Brain microvascular endothelial cell (primary cell): ENCODE measurements at regions not wholly inside any gene's neighbourhood (a gene's known extent, or its start where the extent isn't known, plus 50 kb on each side); places are given as distances from the start of the nearest gene placed in this dataset.
"Not testable (repeated sequence)": the region's sequence is repeated elsewhere in the genome, so short reads cannot be mapped to it uniquely, and the experiment has no call there.

Experiments used
- DNase-seq: peaks from one replicate; pipeline ENCODE4 v3.0.0-alpha.2; 2020
- H3K27ac ChIP-seq: fragments of 250-450 bp; sonication (Bioruptor Pico); 2 replicates; pipeline ENCODE4 v1.5.1; 2020; ENCODE audit warnings: mild to moderate bottlenecking, moderate library complexity
- H3K27me3 ChIP-seq: fragments of 250-450 bp; sonication (Bioruptor Pico); replicated peaks from 2 replicates; pipeline ENCODE4 v1.5.1; 2020; ENCODE audit warnings: mild to moderate bottlenecking
- H3K36me3 ChIP-seq: fragments of 250-450 bp; sonication (Bioruptor Pico); replicated peaks from 2 replicates; pipeline ENCODE4 v1.5.1; 2020; ENCODE audit warnings: mild to moderate bottlenecking
- H3K4me3 ChIP-seq: 2 replicates; pipeline ENCODE4 v1.5.1; 2011; ENCODE audit warnings: low read depth, mild to moderate bottlenecking, control low read depth, low read length, moderate library complexity
- CTCF ChIP-seq: IDR thresholded peaks from 2 replicates; pipeline ENCODE4 v1.5.1; 2011; ENCODE audit warnings: low read depth, mild to moderate bottlenecking, moderate library complexity, low read length, control low read depth, inconsistent platforms; ENCODE audit errors: missing control alignments
- in situ Hi-C: cut with HindIII; loops from 2 replicates; pipeline ENCODE4 v1.10.0; 2017; ENCODE audit warnings: low sequenced_read_pairs, low pct_ligation_motif_present

DNA sequence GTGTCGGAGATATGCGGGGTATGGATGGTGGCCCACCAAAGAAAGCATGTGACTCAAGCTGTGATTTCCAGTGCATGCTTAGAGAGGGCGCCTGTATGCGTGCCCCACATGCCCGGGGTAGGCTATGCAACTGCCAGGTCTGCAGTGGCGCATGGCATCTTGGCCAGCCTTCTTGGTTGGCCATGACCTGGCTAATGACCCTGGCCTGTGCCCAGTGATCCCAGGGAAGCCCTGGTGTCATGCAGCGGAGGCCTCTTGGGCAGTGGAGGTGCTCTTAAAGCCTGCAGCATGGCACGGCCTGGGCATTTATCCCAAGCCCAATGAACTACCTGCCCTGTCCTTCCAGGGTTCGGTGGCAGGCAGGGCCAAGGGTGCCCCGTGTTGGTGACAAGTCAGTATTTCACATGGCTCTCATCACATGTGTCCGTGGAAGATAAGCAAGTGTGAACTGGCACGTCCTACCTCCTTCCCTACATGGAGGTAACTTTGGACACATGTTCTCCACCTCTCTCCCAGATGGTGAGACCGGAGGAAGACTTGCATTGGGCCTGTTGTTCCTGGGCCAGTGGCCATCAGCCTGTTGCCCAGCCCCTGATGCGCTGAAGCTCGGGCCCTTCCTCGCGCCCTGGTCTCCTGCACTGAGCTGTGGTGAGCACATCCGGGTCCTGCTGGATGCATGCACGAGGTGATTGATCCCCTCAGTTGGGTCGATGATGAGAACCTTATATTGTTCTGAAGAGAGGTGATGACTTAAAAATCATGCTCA lies 192.0 kb downstream of the UBE3A start:
- no peaks in the 10 kb centered on the region for H3K27me3 ChIP-seq
- DNase-seq = no peak
- in situ Hi-C loops = no loop called here
- H3K36me3 ChIP-seq = no peaks in the 10 kb centered on the region
- TF ChIP-seq CTCF = no peak
- no peak overlapping the region for H3K4me3 ChIP-seq
- no peak overlapping the region for H3K27ac ChIP-seq

GRCh38 chr15:25247407-25248038 lies 191.3 kb downstream of the UBE3A start:
- no peak overlapping the region for H3K4me3 ChIP-seq
- in situ Hi-C loops = no loop called here
- DNase-seq = no peak

GRCh38 chr15:25248087-25248486 lies 190.7 kb downstream of the UBE3A start:
- H3K27ac ChIP-seq, H3K36me3 ChIP-seq, H3K27me3 ChIP-seq, DNase-seq, H3K4me3 ChIP-seq, in situ Hi-C loops: not testable (repeated sequence)

More at GRCh38 chr15:25247407-25248038, 191.3 kb downstream of the UBE3A start:
- Histone ChIP-seq H3K36me3 (no peaks in the 10 kb centered on the region), H3K27me3 (no peaks in the 10 kb centered on the region), H3K27ac (no peak overlapping the region)
- TF ChIP-seq CTCF = no peak

- H3K36me3 ChIP-seq = no peaks in the 10 kb centered on the region
- TF ChIP-seq CTCF = no peak
- DNase-seq = no peak
- H3K27ac ChIP-seq = no peak overlapping the region
- H3K4me3 ChIP-seq = no peak overlapping the region
- in situ Hi-C loops = no loop called here
- H3K27me3 ChIP-seq = no peaks in the 10 kb centered on the region
Observed at GRCh38 chr15:25248583-25249235, 190.1 kb downstream of the UBE3A start.

DNA sequence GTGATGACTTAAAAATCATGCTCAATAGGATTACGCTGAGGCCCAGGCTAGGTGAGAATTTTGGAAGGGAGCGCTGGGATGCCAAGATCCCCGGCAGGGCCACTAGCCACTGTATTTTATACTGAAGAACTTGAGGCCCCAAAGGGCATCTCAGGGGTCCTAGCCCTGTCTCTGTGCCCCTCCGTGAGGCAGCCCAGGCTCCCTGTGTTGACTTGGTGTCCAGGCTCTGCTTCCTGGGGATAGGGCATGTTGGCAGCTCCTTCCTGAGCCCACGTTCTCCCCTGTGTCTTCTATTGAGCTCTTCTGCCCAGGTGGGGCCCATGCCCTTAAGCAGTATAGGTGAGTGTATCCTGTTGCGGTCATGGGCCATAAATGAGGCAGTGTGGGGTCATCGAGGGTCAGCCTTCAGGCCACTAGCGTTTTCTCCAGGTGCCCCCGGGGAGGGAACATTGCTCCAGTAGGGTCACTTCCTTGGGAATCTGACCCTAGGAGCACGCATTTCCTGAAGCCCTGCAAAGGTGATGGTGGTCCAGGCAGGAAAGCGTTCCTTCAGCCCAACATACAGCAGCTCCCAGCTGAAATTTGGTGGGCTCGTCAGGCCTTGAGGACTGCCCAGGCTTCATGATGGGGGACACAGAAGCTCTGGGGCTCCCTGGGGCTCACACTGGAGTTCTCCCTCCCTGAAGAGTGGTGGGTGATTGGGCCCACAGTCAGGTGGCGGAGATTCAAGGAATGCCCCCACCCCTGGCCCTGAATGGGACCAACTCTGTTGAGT lies 189.4 kb downstream of the UBE3A start:
- H3K27me3 ChIP-seq = no peaks in the 10 kb centered on the region
- in situ Hi-C loops = no loop called here
- H3K4me3 ChIP-seq = no peak overlapping the region
- no peak overlapping the region for H3K27ac ChIP-seq
- no peaks in the 10 kb centered on the region for H3K36me3 ChIP-seq
- no peak for TF ChIP-seq CTCF
- DNase-seq = no peak
